ENCODE measurements at regions not wholly inside any gene's neighbourhood (a gene's known extent, or its start where the extent isn't known, plus 50 kb on each side); places are given as distances from the start of the nearest gene placed in this dataset.

DNA sequence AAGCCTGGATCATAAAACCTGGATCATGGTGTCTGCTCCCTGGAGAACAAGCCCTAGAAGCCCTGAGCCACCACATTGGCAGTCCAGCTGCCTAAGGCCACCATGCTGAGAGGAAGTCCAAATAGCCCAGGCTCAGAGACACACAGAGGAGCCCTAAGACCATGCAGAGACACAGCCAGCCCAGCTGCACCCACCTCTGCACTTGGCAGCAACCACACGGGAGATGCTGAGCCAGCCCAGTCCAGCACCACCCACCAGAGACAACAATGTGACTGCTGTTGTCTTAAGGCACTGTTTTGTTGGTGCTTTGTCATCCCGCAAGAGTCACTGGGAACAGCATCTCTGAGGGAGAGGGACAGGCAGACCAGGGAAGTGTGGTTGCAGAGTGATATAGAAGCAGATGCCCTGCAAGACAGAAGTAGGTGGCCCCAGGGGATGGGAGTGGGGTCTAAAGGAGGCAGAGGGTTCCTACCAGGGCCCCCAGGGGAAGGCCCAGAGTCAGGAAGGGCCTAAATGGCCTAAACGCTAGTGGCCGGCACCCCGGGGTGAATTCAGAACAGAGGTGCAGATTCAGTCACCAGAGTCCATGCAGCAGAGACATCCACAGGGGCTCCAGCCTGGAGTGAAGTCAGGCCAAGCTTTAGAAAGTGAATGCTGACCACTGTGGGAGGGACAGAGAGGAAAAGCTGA lies 105.4 kb upstream of the PRR20G start:
- no peak for TF ChIP-seq POLR2AphosphoS5 (IDR thresholded peaks at IDR 0.05; ENCODE audit: low read depth, low read length)
- TF ChIP-seq TAF1 (IDR thresholded peaks at IDR 0.05; ENCODE audit: borderline replicate concordance, low read depth, low read length), result no peak
